NB4 (cell line): ENCODE measurements at regions not wholly inside any gene's neighbourhood (a gene's known extent, or its start where the extent isn't known, plus 50 kb on each side); places are given as distances from the start of the nearest gene placed in this dataset.

Source experiments
- CTCF ChIP-seq: IDR thresholded peaks from one replicate; pipeline ENCODE4 v1.5.1; 2012; ENCODE audit warnings: low read depth, low read length
- MAX ChIP-seq: IDR thresholded peaks from 2 replicates; pipeline ENCODE4 v1.6.1; 2011; ENCODE audit warnings: low read depth, low read length
- MYC ChIP-seq: IDR thresholded peaks from 2 replicates; pipeline ENCODE4 v1.6.1; 2011; ENCODE audit warnings: low read depth, low read length
- POLR2A ChIP-seq: IDR thresholded peaks from 2 replicates; pipeline ENCODE4 v1.6.1; 2011; ENCODE audit warnings: mild to moderate bottlenecking; ENCODE audit not compliant: insufficient read length; ENCODE audit errors: extremely low read depth

GRCh38 chr15:93860701-93861100 is 370.7 kb upstream of the MCTP2 start:
- no peak for TF ChIP-seq CTCF
- TF ChIP-seq POLR2A = no peak
- TF ChIP-seq MAX = no peak
- no peak for TF ChIP-seq MYC
